Naive thymus-derived CD4-positive, alpha-beta T cell (primary cell): ENCODE measurements at regions not wholly inside any gene's neighbourhood (a gene's known extent, or its start where the extent isn't known, plus 50 kb on each side); places are given as distances from the start of the nearest gene placed in this dataset.

ENCODE experiments used
- ATAC-seq: fragments of 150-1000 bp; cut with Tn5 transposase; 2 replicates; pipeline ENCODE4 v1.10.0; 2021; ENCODE audit warnings: mild to moderate bottlenecking, moderate library complexity
- CTCF ChIA-PET: fragments of 350-600 bp; sonication (Branson Sonifier 250); formaldehyde crosslinking; loops from one replicate; lab custom pipeline; 2021; ENCODE audit warnings: antibody characterized with exemption; lab: Charles Lee
- POLR2A ChIA-PET: fragments of 350-600 bp; sonication (Branson Sonifier 250); formaldehyde crosslinking; loops from one replicate; lab custom pipeline; 2021; ENCODE audit warnings: antibody characterized with exemption, inconsistent platforms; lab: Charles Lee
- DNase-seq, 9 donors: peaks; one replicate each; pipeline versions ENCODE4 v3.0.0 to v3.0.0-alpha.2; 2020 to 2022; ENCODE audit warnings: mixed read lengths in 1 of 9
- H3K27ac ChIP-seq: one replicate; pipeline ENCODE4 v1.7.0; 2013; ENCODE audit warnings: mild to moderate bottlenecking, low read depth, low read length, moderate library complexity
- H3K27me3 ChIP-seq, 2 donors: one replicate each; pipeline ENCODE4 v1.7.0; 2013; ENCODE audit warnings: low read length in 2 of 2, mild to moderate bottlenecking in 2 of 2, moderate library complexity in 2 of 2; ENCODE audit not compliant: control insufficient read depth in 2 of 2, insufficient read depth in 2 of 2
- H3K36me3 ChIP-seq, 3 experiments: 1 replicate in 2 of 3; 2 replicates in 1 of 3; pipeline ENCODE4 v1.7.0; 2013; ENCODE audit warnings: low read length in 3 of 3, mild to moderate bottlenecking in 3 of 3, moderate library complexity in 1 of 3; ENCODE audit not compliant: insufficient read depth in 3 of 3, control insufficient read depth in 2 of 3
- H3K4me1 ChIP-seq, 2 donors: one replicate each; pipeline ENCODE4 v1.7.0; 2013; ENCODE audit warnings: low read length in 2 of 2, mild to moderate bottlenecking in 2 of 2, moderate library complexity in 1 of 2; ENCODE audit not compliant: control insufficient read depth in 2 of 2, insufficient read depth in 2 of 2
- H3K4me3 ChIP-seq: 2 replicates; pipeline ENCODE4 v1.7.0; 2013; ENCODE audit warnings: mild to moderate bottlenecking, low read length
- H3K9me3 ChIP-seq, 3 experiments: 1 replicate in 2 of 3; 2 replicates in 1 of 3; pipeline ENCODE4 v1.7.0; 2013; ENCODE audit warnings: low read length in 3 of 3; ENCODE audit not compliant: control insufficient read depth in 2 of 3
- H3K27ac Mint-ChIP-seq, 9 donors: one replicate each; pipeline ENCODE4 v1.8.0; 2020 to 2022; ENCODE audit warnings: mixed read lengths in 9 of 9, mild to moderate bottlenecking in 8 of 9, moderate library complexity in 5 of 9, inconsistent platforms in 2 of 9
- H3K27me3 Mint-ChIP-seq, 5 donors: one replicate each; pipeline ENCODE4 v1.8.0; 2021 to 2022; ENCODE audit warnings: mixed read lengths in 5 of 5, mild to moderate bottlenecking in 1 of 5
- H3K36me3 Mint-ChIP-seq, 5 donors: one replicate each; pipeline ENCODE4 v1.8.0; 2020 to 2022; ENCODE audit warnings: mixed read lengths in 5 of 5, mild to moderate bottlenecking in 3 of 5, inconsistent platforms in 1 of 5
- H3K4me1 Mint-ChIP-seq, 7 donors: one replicate each; pipeline ENCODE4 v1.8.0; 2020 to 2022; ENCODE audit warnings: mixed read lengths in 7 of 7, mild to moderate bottlenecking in 3 of 7, inconsistent platforms in 1 of 7
- H3K4me3 Mint-ChIP-seq, 10 donors: one replicate each; pipeline ENCODE4 v1.8.0; 2020 to 2022; ENCODE audit warnings: mild to moderate bottlenecking in 10 of 10, mixed read lengths in 10 of 10, moderate library complexity in 6 of 10, inconsistent platforms in 2 of 10
- H3K9me3 Mint-ChIP-seq, 11 donors: one replicate each; pipeline ENCODE4 v1.8.0; 2020 to 2022; ENCODE audit warnings: mixed read lengths in 11 of 11, mild to moderate bottlenecking in 4 of 11, inconsistent platforms in 1 of 11, moderate library complexity in 1 of 11
- intact Hi-C, 2 donors: fragments of 100-400 bp; cut with micrococcal nuclease; formaldehyde crosslinking; loops; one replicate each; pipeline ENCODE4 v1.15.1; 2023

DNA sequence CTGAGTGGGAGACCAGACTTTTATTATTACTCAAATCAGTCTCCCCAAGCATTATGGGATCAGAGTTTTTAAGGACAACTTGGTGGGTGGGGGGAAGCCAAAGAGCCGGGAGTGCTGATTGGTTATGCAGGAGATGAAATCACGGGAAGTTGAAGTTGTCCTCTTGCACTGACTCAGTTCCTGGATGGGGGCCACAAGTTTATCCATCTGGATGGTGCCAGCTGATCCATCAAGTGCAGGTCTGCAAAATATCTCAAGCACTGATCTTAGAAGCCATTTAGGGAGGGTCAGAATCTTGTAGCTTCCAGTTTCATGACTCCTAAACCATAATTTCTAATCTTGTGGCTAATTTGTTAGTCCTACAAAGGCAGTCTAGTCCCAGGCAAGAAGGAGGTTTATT lies 53.5 kb upstream of the LMO1 start:
- H3K27me3 ChIP-seq = no peaks in the 10 kb centered on the region
- ChIA-PET CTCF (no interaction called here), POLR2A (no interaction called here)
- no peaks in the 10 kb centered on the region for H3K9me3 ChIP-seq
- no peaks in the 10 kb centered on the region for H3K4me1 Mint-ChIP-seq
- intact Hi-C loops = no loop called here
- no peak overlapping the region for H3K27ac Mint-ChIP-seq
- H3K36me3 ChIP-seq = no peaks in the 10 kb centered on the region
- H3K27me3 Mint-ChIP-seq = peaks cover 0 to 27% (median 12%) of the 10 kb centered on the region in 5 donors
- no peak for ATAC-seq
- no peak overlapping the region for H3K4me3 ChIP-seq
- H3K27ac ChIP-seq = no peak overlapping the region
- no peak for DNase-seq
- H3K4me1 ChIP-seq = no peaks in the 10 kb centered on the region
- no peak overlapping the region for H3K4me3 Mint-ChIP-seq
- no peaks in the 10 kb centered on the region for H3K36me3 Mint-ChIP-seq
- H3K9me3 Mint-ChIP-seq = peaks cover 0 to 3% (median 0%) of the 10 kb centered on the region in 11 donors

DNA sequence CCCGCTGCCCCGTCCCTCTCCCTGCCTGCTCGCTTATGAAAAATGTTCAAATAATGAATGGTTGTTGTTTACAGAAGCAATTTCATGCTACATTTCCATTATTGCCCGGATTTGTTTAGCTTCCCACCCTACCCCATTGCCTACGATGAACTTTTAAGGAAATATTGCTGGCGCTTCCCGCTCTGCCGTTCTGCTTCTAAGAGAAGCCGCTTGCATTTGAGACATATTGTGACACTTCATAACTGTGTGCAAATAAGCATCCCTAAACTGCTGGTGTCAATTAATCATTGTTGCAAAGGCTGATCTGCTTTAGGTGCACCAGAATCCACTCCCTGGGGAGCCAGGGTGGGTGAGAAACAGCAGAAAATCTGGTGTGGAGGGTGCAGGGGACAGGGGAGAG lies 52.3 kb upstream of the LMO1 start:
- DNase-seq (no peak), ATAC-seq (no peak)
- Histone ChIP-seq H3K9me3 (no peaks in the 10 kb centered on the region), H3K27me3 (no peaks in the 10 kb centered on the region), H3K27ac (no peak overlapping the region), H3K4me3 (no peak overlapping the region), H3K36me3 (no peaks in the 10 kb centered on the region), H3K4me1 (no peaks in the 10 kb centered on the region)
- intact Hi-C loops = no loop called here
- H3K9me3 Mint-ChIP-seq = peaks cover 0 to 3% (median 0%) of the 10 kb centered on the region in 11 donors
- no peaks in the 10 kb centered on the region for H3K4me1 Mint-ChIP-seq
- no peaks in the 10 kb centered on the region for H3K36me3 Mint-ChIP-seq
- ChIA-PET CTCF (no interaction called here), POLR2A (no interaction called here)
- no peak overlapping the region for H3K4me3 Mint-ChIP-seq
- peaks cover 0 to 25% (median 12%) of the 10 kb centered on the region in 5 donors for H3K27me3 Mint-ChIP-seq
- no peak overlapping the region for H3K27ac Mint-ChIP-seq

- Mint-ChIP-seq H3K36me3 (no peaks in the 10 kb centered on the region), H3K27ac (no peak overlapping the region)
- H3K4me3 ChIP-seq = no peak overlapping the region
These were observed 51.8 kb upstream of the LMO1 start for GRCh38 chr11:8315463-8315862.

GRCh38 chr11:8314916-8315315 lies 51.2 kb upstream of the LMO1 start:
- no peaks in the 10 kb centered on the region for H3K36me3 Mint-ChIP-seq
- peak overlapping the region in 1 of 9 donors; percentile 36 for H3K27ac Mint-ChIP-seq
- no peaks in the 10 kb centered on the region for H3K36me3 ChIP-seq
- H3K4me1 ChIP-seq = no peaks in the 10 kb centered on the region
- no peak overlapping the region for H3K4me3 ChIP-seq
- H3K9me3 Mint-ChIP-seq = no peaks in the 10 kb centered on the region
- no peak overlapping the region for H3K27ac ChIP-seq
- no peaks in the 10 kb centered on the region for H3K4me1 Mint-ChIP-seq
- H3K27me3 Mint-ChIP-seq = peaks cover 0 to 16% (median 7%) of the 10 kb centered on the region in 5 donors
- H3K27me3 ChIP-seq = no peaks in the 10 kb centered on the region
- no peaks in the 10 kb centered on the region for H3K9me3 ChIP-seq
- DNase-seq (no peak), ATAC-seq (no peak)
- intact Hi-C loops = no loop called here
- H3K4me3 Mint-ChIP-seq = no peak overlapping the region
- ChIA-PET POLR2A (no interaction called here), CTCF (no interaction called here)

More at GRCh38 chr11:8315463-8315862, 51.8 kb upstream of the LMO1 start:
- Mint-ChIP-seq H3K4me1 (no peaks in the 10 kb centered on the region), H3K9me3 (peaks cover 0 to 3% (median 0%) of the 10 kb centered on the region in 11 donors), H3K4me3 (no peak overlapping the region), H3K27me3 (peaks cover 0 to 22% (median 12%) of the 10 kb centered on the region in 5 donors)
- no peaks in the 10 kb centered on the region for H3K27me3 ChIP-seq
- H3K27ac ChIP-seq = no peak overlapping the region
- ATAC-seq (no peak), DNase-seq (no peak)
- intact Hi-C loops = no loop called here
- ChIA-PET POLR2A (no interaction called here), CTCF (no interaction called here)
- H3K36me3 ChIP-seq = no peaks in the 10 kb centered on the region
- H3K4me1 ChIP-seq = no peaks in the 10 kb centered on the region
- H3K9me3 ChIP-seq = no peaks in the 10 kb centered on the region

DNA sequence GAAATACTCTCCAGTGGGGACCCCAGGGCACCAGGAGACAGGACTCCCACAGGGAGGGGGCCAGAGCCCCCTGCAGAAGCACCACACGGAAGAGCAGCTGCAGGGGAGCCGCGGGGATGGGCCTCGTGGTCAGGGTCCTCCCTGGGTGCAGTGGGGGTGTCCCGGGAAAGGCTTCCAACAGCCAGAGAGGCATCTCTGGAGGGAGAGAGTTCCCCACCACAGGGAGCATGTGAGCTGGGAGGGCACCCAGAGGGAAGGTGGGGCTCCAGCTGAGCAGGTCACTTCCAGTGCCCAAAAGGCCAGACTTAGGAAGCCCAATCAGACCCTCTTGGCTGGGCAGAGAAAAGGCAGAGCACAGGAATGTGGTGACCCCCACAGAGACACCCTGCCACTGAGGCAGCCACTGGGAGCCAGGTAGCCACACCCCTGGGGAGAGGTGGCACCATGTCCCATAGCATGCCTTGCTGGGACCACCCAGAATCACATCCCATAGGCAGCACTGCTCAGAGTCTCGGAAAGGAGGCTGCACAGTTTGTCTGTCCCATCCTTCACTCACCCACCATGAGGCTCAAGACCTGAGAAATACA lies 49.9 kb upstream of the LMO1 start:
- Histone ChIP-seq H3K27ac (no peak overlapping the region), H3K36me3 (no peaks in the 10 kb centered on the region), H3K9me3 (no peaks in the 10 kb centered on the region), H3K27me3 (no peaks in the 10 kb centered on the region), H3K4me3 (no peak overlapping the region), H3K4me1 (no peaks in the 10 kb centered on the region)
- H3K4me1 Mint-ChIP-seq = peaks cover 0 to 2% (median 0%) of the 10 kb centered on the region in 7 donors
- no peaks in the 10 kb centered on the region for H3K36me3 Mint-ChIP-seq
- intact Hi-C loops = no loop called here
- ChIA-PET CTCF (no interaction called here), POLR2A (no interaction called here)
- H3K27me3 Mint-ChIP-seq = peaks cover 0 to 5% (median 0%) of the 10 kb centered on the region in 5 donors
- DNase-seq (no peak), ATAC-seq (no peak)
- no peaks in the 10 kb centered on the region for H3K9me3 Mint-ChIP-seq
- no peak overlapping the region for H3K4me3 Mint-ChIP-seq
- no peak overlapping the region for H3K27ac Mint-ChIP-seq
